ENCODE measurements at regions not wholly inside any gene's neighbourhood (a gene's known extent, or its start where the extent isn't known, plus 50 kb on each side); places are given as distances from the start of the nearest gene placed in this dataset.

GRCh38 chr3:139728414-139728813 lies 50.6 kb upstream of the NMNAT3 start:
- Mint-ChIP-seq H3K9me3 (ENCODE audit: unreplicated experiment) (no peaks in the 10 kb centered on the region), H3K36me3 (ENCODE audit: low read depth, unreplicated experiment) (no peaks in the 10 kb centered on the region)
- TF ChIP-seq CTCF (IDR thresholded peaks at IDR 0.05; ENCODE audit: unreplicated experiment) = no peak

More at GRCh38 chr3:139728414-139728813, 50.6 kb upstream of the NMNAT3 start:
- Mint-ChIP-seq H3K27ac (ENCODE audit: unreplicated experiment) (no peak overlapping the region), H3K4me3 (ENCODE audit: unreplicated experiment) (no peak overlapping the region), H3K4me1 (ENCODE audit: unreplicated experiment) (no peaks in the 10 kb centered on the region), H3K27me3 (ENCODE audit: unreplicated experiment) (no peaks in the 10 kb centered on the region)
- no peak for DNase-seq (ENCODE audit: low spot score)
